ENCODE measurements at regions not wholly inside any gene's neighbourhood (a gene's known extent, or its start where the extent isn't known, plus 50 kb on each side); places are given as distances from the start of the nearest gene placed in this dataset.
"Not testable (repeated sequence)": the region's sequence is repeated elsewhere in the genome, so short reads cannot be mapped to it uniquely, and the experiment has no call there.

DNA sequence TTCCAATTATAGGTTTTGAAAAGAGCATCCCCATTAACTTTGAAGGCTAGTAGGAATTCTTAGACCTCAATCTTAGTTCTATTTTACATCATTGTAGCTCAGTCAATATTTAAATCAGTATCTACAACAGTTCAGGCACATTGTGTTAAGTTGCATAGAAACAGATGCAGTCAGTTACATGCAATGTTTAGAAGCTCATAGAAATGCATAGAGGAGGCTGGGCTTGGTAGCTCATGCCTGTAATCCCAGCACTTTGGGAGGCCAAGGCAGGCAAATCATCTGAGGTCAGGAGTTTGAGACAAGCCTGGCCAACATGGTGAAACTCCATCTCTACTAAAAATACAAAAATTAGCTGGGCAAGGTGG lies 58.9 kb upstream of the PRKG1 start:
- TF ChIP-seq, protein P1, sequence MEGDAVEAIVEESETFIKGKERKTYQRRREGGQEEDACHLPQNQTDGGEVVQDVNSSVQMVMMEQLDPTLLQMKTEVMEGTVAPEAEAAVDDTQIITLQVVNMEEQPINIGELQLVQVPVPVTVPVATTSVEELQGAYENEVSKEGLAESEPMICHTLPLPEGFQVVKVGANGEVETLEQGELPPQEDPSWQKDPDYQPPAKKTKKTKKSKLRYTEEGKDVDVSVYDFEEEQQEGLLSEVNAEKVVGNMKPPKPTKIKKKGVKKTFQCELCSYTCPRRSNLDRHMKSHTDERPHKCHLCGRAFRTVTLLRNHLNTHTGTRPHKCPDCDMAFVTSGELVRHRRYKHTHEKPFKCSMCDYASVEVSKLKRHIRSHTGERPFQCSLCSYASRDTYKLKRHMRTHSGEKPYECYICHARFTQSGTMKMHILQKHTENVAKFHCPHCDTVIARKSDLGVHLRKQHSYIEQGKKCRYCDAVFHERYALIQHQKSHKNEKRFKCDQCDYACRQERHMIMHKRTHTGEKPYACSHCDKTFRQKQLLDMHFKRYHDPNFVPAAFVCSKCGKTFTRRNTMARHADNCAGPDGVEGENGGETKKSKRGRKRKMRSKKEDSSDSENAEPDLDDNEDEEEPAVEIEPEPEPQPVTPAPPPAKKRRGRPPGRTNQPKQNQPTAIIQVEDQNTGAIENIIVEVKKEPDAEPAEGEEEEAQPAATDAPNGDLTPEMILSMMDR (IDR thresholded peaks at IDR 0.05): not testable (repeated sequence)
- TF ChIP-seq, protein P2, sequence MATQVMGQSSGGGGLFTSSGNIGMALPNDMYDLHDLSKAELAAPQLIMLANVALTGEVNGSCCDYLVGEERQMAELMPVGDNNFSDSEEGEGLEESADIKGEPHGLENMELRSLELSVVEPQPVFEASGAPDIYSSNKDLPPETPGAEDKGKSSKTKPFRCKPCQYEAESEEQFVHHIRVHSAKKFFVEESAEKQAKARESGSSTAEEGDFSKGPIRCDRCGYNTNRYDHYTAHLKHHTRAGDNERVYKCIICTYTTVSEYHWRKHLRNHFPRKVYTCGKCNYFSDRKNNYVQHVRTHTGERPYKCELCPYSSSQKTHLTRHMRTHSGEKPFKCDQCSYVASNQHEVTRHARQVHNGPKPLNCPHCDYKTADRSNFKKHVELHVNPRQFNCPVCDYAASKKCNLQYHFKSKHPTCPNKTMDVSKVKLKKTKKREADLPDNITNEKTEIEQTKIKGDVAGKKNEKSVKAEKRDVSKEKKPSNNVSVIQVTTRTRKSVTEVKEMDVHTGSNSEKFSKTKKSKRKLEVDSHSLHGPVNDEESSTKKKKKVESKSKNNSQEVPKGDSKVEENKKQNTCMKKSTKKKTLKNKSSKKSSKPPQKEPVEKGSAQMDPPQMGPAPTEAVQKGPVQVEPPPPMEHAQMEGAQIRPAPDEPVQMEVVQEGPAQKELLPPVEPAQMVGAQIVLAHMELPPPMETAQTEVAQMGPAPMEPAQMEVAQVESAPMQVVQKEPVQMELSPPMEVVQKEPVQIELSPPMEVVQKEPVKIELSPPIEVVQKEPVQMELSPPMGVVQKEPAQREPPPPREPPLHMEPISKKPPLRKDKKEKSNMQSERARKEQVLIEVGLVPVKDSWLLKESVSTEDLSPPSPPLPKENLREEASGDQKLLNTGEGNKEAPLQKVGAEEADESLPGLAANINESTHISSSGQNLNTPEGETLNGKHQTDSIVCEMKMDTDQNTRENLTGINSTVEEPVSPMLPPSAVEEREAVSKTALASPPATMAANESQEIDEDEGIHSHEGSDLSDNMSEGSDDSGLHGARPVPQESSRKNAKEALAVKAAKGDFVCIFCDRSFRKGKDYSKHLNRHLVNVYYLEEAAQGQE (IDR thresholded peaks at IDR 0.05; ENCODE audit: insufficient read depth in 1 of 2, low read depth in 2 of 2, low read length in 1 of 2): not testable (repeated sequence)
